Large intestine (tissue), 3 donors: ENCODE measurements at regions not wholly inside any gene's neighbourhood (a gene's known extent, or its start where the extent isn't known, plus 50 kb on each side); places are given as distances from the start of the nearest gene placed in this dataset.
"Not testable (repeated sequence)": the region's sequence is repeated elsewhere in the genome, so short reads cannot be mapped to it uniquely, and the experiment has no call there.

Source experiments
- DNase-seq, 2 donors: peaks; one replicate each; pipeline versions ENCODE4 v3.0.0 to v3.0.0-alpha.2; 2013
- H3K27ac ChIP-seq: one replicate; pipeline ENCODE4 v1.5.1; 2013; ENCODE audit warnings: low read length
- H3K27me3 ChIP-seq: 2 replicates; pipeline ENCODE4 v1.6.1; 2013; ENCODE audit warnings: low read length; ENCODE audit not compliant: control insufficient read depth, insufficient read depth
- H3K36me3 ChIP-seq: 2 replicates; pipeline ENCODE4 v1.6.1; 2013; ENCODE audit warnings: low read length; ENCODE audit not compliant: control insufficient read depth, insufficient read depth
- H3K4me1 ChIP-seq: one replicate; pipeline ENCODE4 v1.6.1; 2013; ENCODE audit warnings: low read length; ENCODE audit not compliant: control insufficient read depth, insufficient read depth
- H3K4me3 ChIP-seq: one replicate; pipeline ENCODE4 v1.5.1; 2013; ENCODE audit warnings: low read length
- H3K9me3 ChIP-seq: one replicate; pipeline ENCODE4 v1.6.1; 2013; ENCODE audit warnings: mild to moderate bottlenecking, low read depth, low read length, moderate library complexity; ENCODE audit not compliant: control insufficient read depth
- WGBS: methylation state at CpG from one replicate; pipeline ENCODE4 v1.1.5; 2013; ENCODE audit warnings: low lambda C conversion rate; ENCODE audit not compliant: insufficient coverage; 5-methylcytosine and 5-hydroxymethylcytosine counted together

- H3K9me3 ChIP-seq: peaks cover 6% of the 10 kb centered on the region
- H3K27me3 ChIP-seq: no peaks in the 10 kb centered on the region
- H3K36me3 ChIP-seq: no peaks in the 10 kb centered on the region
- H3K4me1 ChIP-seq: peaks cover 20% of the 10 kb centered on the region
- H3K27ac ChIP-seq: peak overlapping the region; percentile 8
- no peak overlapping the region for H3K4me3 ChIP-seq
- DNase-seq: peak in 1 of 2 donors; percentile 54
- WGBS: no CpG with 5 or more reads among the region's 3 CpGs
These were observed 143.5 kb upstream of the ALDH1B1 start for GRCh38 chr9:38249049-38249448.

DNA sequence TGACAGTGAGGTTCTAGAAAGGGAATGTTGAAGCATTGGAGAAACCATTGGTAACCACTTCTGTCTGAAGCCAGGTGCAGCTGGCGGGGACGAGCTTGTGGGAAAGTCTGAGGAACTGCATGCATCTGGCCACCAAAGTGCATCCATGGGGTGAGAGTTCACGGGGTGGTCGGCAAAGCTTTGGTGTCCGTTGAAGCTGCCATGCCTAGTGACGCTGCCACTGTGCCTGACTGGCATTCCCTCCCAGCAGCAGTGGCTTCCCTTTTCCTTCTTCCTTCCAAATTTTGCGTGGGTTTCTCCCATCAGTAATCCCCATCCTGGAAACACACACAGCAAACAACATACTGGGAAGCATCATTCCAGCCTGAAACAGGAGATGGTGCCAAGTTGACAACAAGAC is 145.7 kb upstream of the ALDH1B1 start:
- Histone ChIP-seq H3K27ac (no peak overlapping the region), H3K4me1 (peaks cover 25% of the 10 kb centered on the region), H3K36me3 (no peaks in the 10 kb centered on the region), H3K27me3 (no peaks in the 10 kb centered on the region), H3K9me3 (peaks cover 6% of the 10 kb centered on the region), H3K4me3 (no peak overlapping the region)
- no CpG with 5 or more reads among the region's 7 CpGs for WGBS
- DNase-seq: no peak

- H3K36me3 ChIP-seq: no peaks in the 10 kb centered on the region
- peaks cover 6% of the 10 kb centered on the region for H3K9me3 ChIP-seq
- no peak for DNase-seq
- no peak overlapping the region for H3K4me3 ChIP-seq
- peaks cover 18% of the 10 kb centered on the region for H3K4me1 ChIP-seq
- H3K27me3 ChIP-seq: no peaks in the 10 kb centered on the region
- WGBS: 80% methylated on average over 1 of the region's 1 CpG
- H3K27ac ChIP-seq: no peak overlapping the region
These were observed 147.5 kb upstream of the ALDH1B1 start for GRCh38 chr9:38244971-38245370.

DNA sequence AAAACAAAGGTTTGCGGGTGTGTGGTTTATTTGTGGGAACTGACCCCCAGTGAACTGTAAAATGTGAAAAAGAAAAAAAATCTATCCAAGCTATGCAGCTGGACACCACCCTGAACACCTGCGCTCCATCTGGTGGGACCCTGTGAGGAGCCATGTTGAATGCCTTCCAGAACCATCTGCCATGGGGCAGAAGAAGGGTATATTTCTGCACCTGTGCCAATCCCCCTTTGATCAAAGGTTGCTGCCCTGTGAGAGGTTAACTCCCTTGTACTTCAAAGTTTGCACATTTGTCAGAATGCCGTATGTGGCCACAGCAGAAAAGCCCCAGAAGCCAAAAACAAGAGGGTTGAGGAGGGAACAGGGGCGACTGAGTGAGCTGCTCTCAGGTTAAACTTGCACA is 148.5 kb upstream of the ALDH1B1 start:
- WGBS: 83% methylated on average over 1 of the region's 4 CpGs
- H3K4me3 ChIP-seq: no peak overlapping the region
- H3K4me1 ChIP-seq: peaks cover 11% of the 10 kb centered on the region
- H3K9me3 ChIP-seq: peaks cover 6% of the 10 kb centered on the region
- H3K27me3 ChIP-seq: no peaks in the 10 kb centered on the region
- no peak overlapping the region for H3K27ac ChIP-seq
- no peak for DNase-seq
- H3K36me3 ChIP-seq: no peaks in the 10 kb centered on the region

DNA sequence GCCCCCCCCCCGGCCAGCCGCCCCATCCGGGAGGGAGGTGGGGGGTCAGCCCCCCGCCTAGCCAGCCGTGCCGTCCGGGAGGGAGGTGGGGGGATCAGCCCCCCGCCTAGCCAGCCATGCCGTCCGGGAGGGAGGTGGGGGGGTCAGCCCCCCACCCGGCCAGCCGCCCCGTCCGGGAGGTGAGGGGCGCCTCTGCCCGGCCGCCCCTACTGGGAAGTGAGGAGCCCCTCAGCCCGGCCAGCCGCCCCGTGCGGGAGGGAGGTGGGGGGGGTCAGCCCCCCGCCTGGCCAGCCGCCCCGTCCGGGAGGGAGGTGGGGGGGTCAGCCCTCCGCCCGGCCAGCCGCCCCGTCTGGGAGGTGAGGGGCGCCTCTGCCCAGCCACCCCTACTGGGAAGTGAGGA is 150.4 kb upstream of the ALDH1B1 start:
- not testable (repeated sequence) for H3K4me1 ChIP-seq, H3K4me3 ChIP-seq, H3K36me3 ChIP-seq, H3K27ac ChIP-seq, H3K27me3 ChIP-seq, H3K9me3 ChIP-seq, DNase-seq
- WGBS: no CpG with 5 or more reads among the region's 30 CpGs

DNA sequence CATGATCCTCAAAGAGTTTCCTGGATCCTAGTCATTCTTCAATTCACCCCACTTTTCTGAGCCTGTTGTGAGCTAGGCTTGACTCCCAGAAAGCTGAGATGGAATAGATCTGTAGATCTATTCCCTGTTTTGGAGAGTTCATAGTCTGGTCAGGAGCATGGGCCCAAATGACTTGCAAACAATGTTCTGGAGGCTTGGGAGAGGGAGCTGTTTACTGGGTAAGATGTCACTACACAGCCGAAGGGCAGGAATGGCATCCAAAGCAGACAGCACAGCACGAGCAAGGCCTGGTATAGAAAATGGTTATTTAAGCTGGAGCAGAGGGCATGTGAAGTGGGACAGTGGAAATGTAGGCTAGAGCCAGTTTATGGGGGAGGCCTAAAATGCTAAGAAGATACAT is 152.5 kb upstream of the ALDH1B1 start:
- no peaks in the 10 kb centered on the region for H3K36me3 ChIP-seq
- H3K27me3 ChIP-seq: no peaks in the 10 kb centered on the region
- no peak overlapping the region for H3K4me3 ChIP-seq
- DNase-seq: no peak
- WGBS: 100% methylated on average over 1 of the region's 2 CpGs
- H3K4me1 ChIP-seq: peaks cover 15% of the 10 kb centered on the region
- no peak overlapping the region for H3K27ac ChIP-seq
- no peaks in the 10 kb centered on the region for H3K9me3 ChIP-seq

DNA sequence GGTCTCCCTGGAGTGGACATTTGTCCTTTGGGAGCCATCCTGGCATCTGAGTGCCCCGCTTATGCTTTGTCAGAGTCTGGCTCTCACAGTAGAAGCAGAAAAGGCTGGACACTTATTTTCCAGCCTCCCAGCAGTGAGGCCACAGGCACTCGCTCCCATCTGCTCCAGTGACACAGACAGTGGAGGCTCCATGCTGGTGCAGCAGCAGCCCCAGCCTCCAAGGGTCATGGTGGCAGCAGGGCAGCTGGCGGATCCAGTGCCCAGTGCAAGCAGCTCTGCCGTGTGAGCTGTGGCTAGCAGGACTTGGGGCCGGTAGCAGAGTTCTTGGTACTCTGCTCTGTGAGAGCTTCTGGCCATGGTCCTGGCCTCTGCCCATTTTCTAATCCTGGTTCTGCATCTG is 157.3 kb upstream of the ALDH1B1 start:
- H3K4me3 ChIP-seq: no peak overlapping the region
- no peaks in the 10 kb centered on the region for H3K27me3 ChIP-seq
- DNase-seq: no peak
- WGBS: no CpG with 5 or more reads among the region's 5 CpGs
- H3K36me3 ChIP-seq: no peaks in the 10 kb centered on the region
- H3K27ac ChIP-seq: peak overlapping the region; percentile 76
- H3K4me1 ChIP-seq: peaks cover 24% of the 10 kb centered on the region
- no peaks in the 10 kb centered on the region for H3K9me3 ChIP-seq

DNA sequence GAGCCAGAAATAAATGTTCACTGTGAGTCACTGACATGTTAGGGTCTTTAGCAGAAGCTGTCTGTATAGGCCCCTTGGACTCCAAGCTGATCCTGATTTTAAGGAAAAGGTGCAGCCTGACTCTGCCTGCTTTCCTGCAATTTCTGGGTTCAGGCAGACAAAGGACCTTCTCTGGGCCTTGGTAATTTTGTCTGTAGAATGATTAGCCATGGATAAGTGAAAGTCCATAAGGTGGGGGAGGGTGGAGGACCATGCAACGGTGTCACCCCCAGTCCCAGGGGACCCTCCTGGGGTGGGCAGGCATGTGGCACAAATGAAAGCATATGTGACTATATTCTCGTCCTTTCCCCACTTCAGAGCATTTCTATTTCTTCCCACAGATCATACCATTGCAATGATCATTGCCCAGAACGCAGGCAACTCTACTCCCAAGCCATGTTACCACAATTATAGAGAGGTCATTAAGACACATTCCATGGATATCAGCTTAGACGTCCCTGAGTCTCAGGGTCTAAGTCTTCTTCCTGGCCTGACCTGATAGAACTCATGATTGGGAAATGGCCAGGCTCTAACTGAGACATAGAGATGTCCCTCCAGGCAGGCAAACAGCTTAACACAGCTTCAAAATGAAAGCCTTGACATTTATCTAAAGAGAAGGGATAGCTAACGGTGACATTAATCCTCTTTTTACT is 157.9 kb upstream of the ALDH1B1 start:
- peak; percentile 75 to 76 for DNase-seq
- H3K4me1 ChIP-seq: peaks cover 24% of the 10 kb centered on the region
- H3K36me3 ChIP-seq: no peaks in the 10 kb centered on the region
- no peaks in the 10 kb centered on the region for H3K9me3 ChIP-seq
- no CpG with 5 or more reads among the region's 5 CpGs for WGBS
- no peak overlapping the region for H3K4me3 ChIP-seq
- peaks cover under 1% of the 10 kb centered on the region for H3K27me3 ChIP-seq
- peak overlapping the region; percentile 76 for H3K27ac ChIP-seq

- no peak for DNase-seq
- no peaks in the 10 kb centered on the region for H3K9me3 ChIP-seq
- no CpG with 5 or more reads among the region's 9 CpGs for WGBS
- no peaks in the 10 kb centered on the region for H3K36me3 ChIP-seq
- no peak overlapping the region for H3K4me3 ChIP-seq
- H3K4me1 ChIP-seq: peaks cover 24% of the 10 kb centered on the region
- H3K27me3 ChIP-seq: peaks cover 8% of the 10 kb centered on the region
- peak overlapping the region; percentile 55 for H3K27ac ChIP-seq
These were observed 158.6 kb upstream of the ALDH1B1 start for GRCh38 chr9:38233796-38234355.

GRCh38 chr9:38233343-38233742 is 159.2 kb upstream of the ALDH1B1 start:
- no peak for DNase-seq
- no peak overlapping the region for H3K27ac ChIP-seq
- H3K27me3 ChIP-seq: peaks cover 8% of the 10 kb centered on the region
- no peaks in the 10 kb centered on the region for H3K36me3 ChIP-seq
- no peak overlapping the region for H3K4me3 ChIP-seq
- no peaks in the 10 kb centered on the region for H3K9me3 ChIP-seq
- H3K4me1 ChIP-seq: peaks cover 24% of the 10 kb centered on the region
- no CpG with 5 or more reads among the region's 10 CpGs for WGBS

DNA sequence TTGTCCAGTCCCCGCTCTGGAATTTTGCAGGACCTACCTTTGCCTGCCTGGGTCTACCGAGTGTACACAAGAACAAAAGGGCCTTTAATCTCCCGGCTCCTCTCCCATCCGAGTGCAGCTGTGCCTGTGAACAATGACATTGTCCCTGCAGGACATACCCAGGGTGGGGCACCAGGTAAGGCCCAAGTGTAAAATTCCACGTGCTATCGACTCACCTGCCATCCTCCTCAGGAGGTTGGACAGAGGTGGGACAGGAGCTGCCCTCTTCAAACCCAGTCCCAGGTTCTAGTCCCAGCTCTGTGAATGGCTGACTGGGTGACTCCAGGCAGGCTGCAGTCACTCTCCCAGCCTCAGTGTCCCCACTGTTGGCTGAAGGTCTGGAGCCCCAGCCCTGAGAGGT is 159.6 kb upstream of the ALDH1B1 start:
- WGBS: no CpG with 5 or more reads among the region's 6 CpGs
- no peaks in the 10 kb centered on the region for H3K9me3 ChIP-seq
- peaks cover 24% of the 10 kb centered on the region for H3K4me1 ChIP-seq
- no peak overlapping the region for H3K4me3 ChIP-seq
- H3K36me3 ChIP-seq: no peaks in the 10 kb centered on the region
- no peak overlapping the region for H3K27ac ChIP-seq
- DNase-seq: no peak
- H3K27me3 ChIP-seq: peaks cover 10% of the 10 kb centered on the region
